ENCODE measurements at regions not wholly inside any gene's neighbourhood (a gene's known extent, or its start where the extent isn't known, plus 50 kb on each side); places are given as distances from the start of the nearest gene placed in this dataset.

DNA sequence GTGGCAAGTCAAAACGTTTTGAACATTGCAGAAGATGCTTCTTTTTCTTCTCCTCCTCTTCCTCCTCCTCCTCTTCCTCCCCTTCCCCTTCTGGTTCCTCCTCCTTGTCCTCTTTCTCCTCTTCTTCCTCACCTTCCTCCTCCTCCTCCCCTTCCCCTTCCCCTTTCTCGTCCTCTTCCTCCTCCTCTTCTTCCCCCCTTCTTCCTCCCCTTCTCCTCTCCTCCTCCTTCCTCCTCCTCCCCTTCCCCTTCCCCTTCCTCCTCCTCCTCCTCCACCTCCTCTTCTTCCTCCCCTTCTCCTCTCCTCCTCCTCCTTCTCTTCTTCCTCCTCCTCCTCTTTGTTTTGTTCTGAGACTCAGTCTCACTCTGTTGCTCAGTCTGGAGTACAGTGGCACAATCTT lies 167.0 kb upstream of the SV2C start:
- TF ChIP-seq, protein P1, sequence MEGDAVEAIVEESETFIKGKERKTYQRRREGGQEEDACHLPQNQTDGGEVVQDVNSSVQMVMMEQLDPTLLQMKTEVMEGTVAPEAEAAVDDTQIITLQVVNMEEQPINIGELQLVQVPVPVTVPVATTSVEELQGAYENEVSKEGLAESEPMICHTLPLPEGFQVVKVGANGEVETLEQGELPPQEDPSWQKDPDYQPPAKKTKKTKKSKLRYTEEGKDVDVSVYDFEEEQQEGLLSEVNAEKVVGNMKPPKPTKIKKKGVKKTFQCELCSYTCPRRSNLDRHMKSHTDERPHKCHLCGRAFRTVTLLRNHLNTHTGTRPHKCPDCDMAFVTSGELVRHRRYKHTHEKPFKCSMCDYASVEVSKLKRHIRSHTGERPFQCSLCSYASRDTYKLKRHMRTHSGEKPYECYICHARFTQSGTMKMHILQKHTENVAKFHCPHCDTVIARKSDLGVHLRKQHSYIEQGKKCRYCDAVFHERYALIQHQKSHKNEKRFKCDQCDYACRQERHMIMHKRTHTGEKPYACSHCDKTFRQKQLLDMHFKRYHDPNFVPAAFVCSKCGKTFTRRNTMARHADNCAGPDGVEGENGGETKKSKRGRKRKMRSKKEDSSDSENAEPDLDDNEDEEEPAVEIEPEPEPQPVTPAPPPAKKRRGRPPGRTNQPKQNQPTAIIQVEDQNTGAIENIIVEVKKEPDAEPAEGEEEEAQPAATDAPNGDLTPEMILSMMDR (IDR thresholded peaks at IDR 0.05) = no peak
- no peak for TF ChIP-seq POLR2A (IDR thresholded peaks at IDR 0.05)

Data from thyroid gland (tissue), 4 donors.